Heart right ventricle (tissue), 16 donors: ENCODE measurements at regions not wholly inside any gene's neighbourhood (a gene's known extent, or its start where the extent isn't known, plus 50 kb on each side); places are given as distances from the start of the nearest gene placed in this dataset.

Experiments
- ATAC-seq, 8 donors: fragments of 200-7000 bp; cut with Tn5 transposase; one replicate each; pipeline ENCODE4 v1.9.1; 2020; ENCODE audit warnings: mild to moderate bottlenecking in 8 of 8, moderate library complexity in 8 of 8, moderate number of reproducible peaks in 1 of 8
- DNase-seq, 2 donors: peaks; one replicate each; pipeline ENCODE4 v3.0.0-alpha.2; 2020
- H3K27ac ChIP-seq, 10 donors: fragments of 200-600 bp; sonication (generic) in 2 of 10; one replicate each; pipeline versions ENCODE4 v1.5.0 to v1.8.0; 2020 to 2022; ENCODE audit warnings: mild to moderate bottlenecking in 3 of 10
- H3K27me3 ChIP-seq, 7 donors: fragments of 200-600 bp; one replicate each; pipeline ENCODE4 v1.8.0; 2021 to 2022; ENCODE audit warnings: mild to moderate bottlenecking in 2 of 7
- H3K36me3 ChIP-seq, 9 donors: fragments of 200-600 bp; sonication (generic) in 1 of 9; one replicate each; pipeline versions ENCODE4 v1.5.0 to v1.8.0; 2020 to 2022; ENCODE audit warnings: mild to moderate bottlenecking in 2 of 9
- H3K4me1 ChIP-seq, 9 donors: fragments of 200-600 bp; sonication (generic) in 1 of 9; one replicate each; pipeline versions ENCODE4 v1.5.0 to v1.8.0; 2020 to 2022; ENCODE audit warnings: mild to moderate bottlenecking in 4 of 9
- H3K4me3 ChIP-seq, 10 donors: fragments of 200-600 bp; sonication (generic) in 2 of 10; one replicate each; pipeline versions ENCODE4 v1.5.0 to v1.8.0; 2020 to 2022; ENCODE audit warnings: mild to moderate bottlenecking in 7 of 10, moderate library complexity in 2 of 10
- H3K9me3 ChIP-seq, 11 donors: fragments of 200-600 bp in 10 of 11; sonication (generic) in 2 of 11; one replicate each; pipeline versions ENCODE4 v1.5.0 to v1.8.0; 2013 to 2022; ENCODE audit warnings: mild to moderate bottlenecking in 2 of 11, control low read depth in 1 of 11, moderate library complexity in 1 of 11
- whole genome bisulfite sequencing, 2 donors: extraction: QIAGEN DNeasy Blood & Tissue Kit; methylation state at CpG; one replicate each; pipeline ENCODE4 v1.1.7; 2013; ENCODE audit warnings: inconsistent platforms in 1 of 2; 5-methylcytosine and 5-hydroxymethylcytosine counted together
- intact Hi-C, 10 donors: fragments of 100-400 bp; cut with DNase I; formaldehyde crosslinking; loops; one replicate each; pipeline versions ENCODE4 v1.11.1 to v1.14.2; 2022
- TF ChIP-seq, protein P1 (sequence below), 9 donors: fragments of 200-600 bp; sonication (generic) in 2 of 9; IDR thresholded peaks; one replicate each; pipeline versions ENCODE4 v1.5.0 to v1.8.0; 2021 to 2022; ENCODE audit warnings: antibody characterized with exemption in 9 of 9, mild to moderate bottlenecking in 5 of 9, moderate library complexity in 1 of 9
- donor health status: Arrhythmogenic right ventricular cardiomyopathy.
- donor health status: ischemic (EF 13 %, LVEDD 7.1; RV severe dilation, severe dysfunction).
- donor health status: healthy with polysubstance abuse.
- donor health status: DM: no; HTN: yes; CAD: no.
- donor health status: DM: no; HTN: no; CAD: no.
- donor health status: ischemic (EF 25% LVEDD 6.9; RV normal size, moderate dysfunction).
- donor health status: ischemic (EF 25% LVEDD 5.7; RV mildly dilated, moderate dysfunction).
- donor health status: healthy.
- donor health status: DM: yes; HTN: yes; CAD: no.
- donor health status: Ischemic cardiomyopathy.
- donor health status: ischemic (EF 35%, LVEDD 5.7; RV mildly dilated, moderate dysfunction).
- donor health status: nonischemic (EF 11% LVEDD 7.7; RV severe dilation, severe dysfunction).
- donor health status: DM: yes; HTN: yes; CAD: no.
- donor health status: PGD.
- donor health status: ischemic (EF 29% LVEDD 5.4; RV normal size, mild dysfunction).
- donor health status: nonischemic (EF 23%, LVEDD 6.1; RV moderate dilation, normal function).

GRCh38 chr5:135729321-135729786 lies 105.1 kb upstream of the SLC25A48 start:
- 93 to 100% methylated on average over 1 of the region's 1 CpG for WGBS, 2 donors
- DNase-seq (no peak), ATAC-seq (no peak)
- H3K27ac ChIP-seq, result no peak overlapping the region
- no peaks in the 10 kb centered on the region for H3K36me3 ChIP-seq
- no peak overlapping the region for H3K4me3 ChIP-seq
- H3K9me3 ChIP-seq, result no peaks in the 10 kb centered on the region
- intact Hi-C loops, result loop anchor here in 1 of 10 donors (10.0 kb wide), 1 partner anchor 165 kb away; no protein-coding TSS in a partner anchor
- H3K27me3 ChIP-seq, result no peaks in the 10 kb centered on the region
- TF ChIP-seq, protein P1, sequence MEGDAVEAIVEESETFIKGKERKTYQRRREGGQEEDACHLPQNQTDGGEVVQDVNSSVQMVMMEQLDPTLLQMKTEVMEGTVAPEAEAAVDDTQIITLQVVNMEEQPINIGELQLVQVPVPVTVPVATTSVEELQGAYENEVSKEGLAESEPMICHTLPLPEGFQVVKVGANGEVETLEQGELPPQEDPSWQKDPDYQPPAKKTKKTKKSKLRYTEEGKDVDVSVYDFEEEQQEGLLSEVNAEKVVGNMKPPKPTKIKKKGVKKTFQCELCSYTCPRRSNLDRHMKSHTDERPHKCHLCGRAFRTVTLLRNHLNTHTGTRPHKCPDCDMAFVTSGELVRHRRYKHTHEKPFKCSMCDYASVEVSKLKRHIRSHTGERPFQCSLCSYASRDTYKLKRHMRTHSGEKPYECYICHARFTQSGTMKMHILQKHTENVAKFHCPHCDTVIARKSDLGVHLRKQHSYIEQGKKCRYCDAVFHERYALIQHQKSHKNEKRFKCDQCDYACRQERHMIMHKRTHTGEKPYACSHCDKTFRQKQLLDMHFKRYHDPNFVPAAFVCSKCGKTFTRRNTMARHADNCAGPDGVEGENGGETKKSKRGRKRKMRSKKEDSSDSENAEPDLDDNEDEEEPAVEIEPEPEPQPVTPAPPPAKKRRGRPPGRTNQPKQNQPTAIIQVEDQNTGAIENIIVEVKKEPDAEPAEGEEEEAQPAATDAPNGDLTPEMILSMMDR (IDR thresholded peaks at IDR 0.05), result peak in 4 of 9 donors; percentile 8 to 28 (median 17)
- peaks cover 0 to 6% (median 0%) of the 10 kb centered on the region in 9 donors for H3K4me1 ChIP-seq

- H3K27me3 ChIP-seq, result no peaks in the 10 kb centered on the region
- H3K9me3 ChIP-seq, result no peaks in the 10 kb centered on the region
- intact Hi-C loops, result loop anchor here in 1 of 10 donors (10.0 kb wide), 1 partner anchor 160 kb away; no protein-coding TSS in a partner anchor
- 50 to 62% methylated on average over 2 of the region's 2 CpGs for WGBS, 2 donors
- H3K36me3 ChIP-seq, result no peaks in the 10 kb centered on the region
- peak in 1 of 8 donors; percentile 42 for ATAC-seq
- H3K4me1 ChIP-seq, result peaks cover 0 to 6% (median 0%) of the 10 kb centered on the region in 9 donors
- DNase-seq, result no peak
- TF ChIP-seq, protein P1 (IDR thresholded peaks at IDR 0.05), result no peak
- H3K4me3 ChIP-seq, result no peak overlapping the region
- H3K27ac ChIP-seq, result no peak overlapping the region
These were observed 109.8 kb upstream of the SLC25A48 start for GRCh38 chr5:135724617-135725016.

DNA sequence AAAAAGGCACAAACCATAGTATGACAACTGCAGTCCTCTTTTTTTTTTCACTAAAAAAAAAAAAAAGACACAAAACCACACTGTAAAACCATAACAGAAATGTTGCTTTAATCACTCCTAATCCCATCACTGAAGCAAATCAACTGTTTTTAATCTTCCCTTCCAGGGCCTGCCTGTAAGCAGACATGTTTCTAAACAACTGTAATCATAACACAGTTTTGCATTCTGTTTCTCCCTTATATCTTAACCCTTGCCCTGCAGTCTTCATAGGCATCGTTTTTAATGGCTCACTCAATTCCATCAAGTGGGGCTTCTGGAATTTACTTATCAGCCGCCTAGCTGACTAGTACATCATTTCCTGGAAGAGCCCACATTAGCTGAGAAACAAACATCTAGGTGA lies 111.0 kb upstream of the SLC25A48 start:
- intact Hi-C loops, result loop anchor here in 1 of 10 donors (10.0 kb wide), 1 partner anchor 159 kb away; no protein-coding TSS in a partner anchor

DNA sequence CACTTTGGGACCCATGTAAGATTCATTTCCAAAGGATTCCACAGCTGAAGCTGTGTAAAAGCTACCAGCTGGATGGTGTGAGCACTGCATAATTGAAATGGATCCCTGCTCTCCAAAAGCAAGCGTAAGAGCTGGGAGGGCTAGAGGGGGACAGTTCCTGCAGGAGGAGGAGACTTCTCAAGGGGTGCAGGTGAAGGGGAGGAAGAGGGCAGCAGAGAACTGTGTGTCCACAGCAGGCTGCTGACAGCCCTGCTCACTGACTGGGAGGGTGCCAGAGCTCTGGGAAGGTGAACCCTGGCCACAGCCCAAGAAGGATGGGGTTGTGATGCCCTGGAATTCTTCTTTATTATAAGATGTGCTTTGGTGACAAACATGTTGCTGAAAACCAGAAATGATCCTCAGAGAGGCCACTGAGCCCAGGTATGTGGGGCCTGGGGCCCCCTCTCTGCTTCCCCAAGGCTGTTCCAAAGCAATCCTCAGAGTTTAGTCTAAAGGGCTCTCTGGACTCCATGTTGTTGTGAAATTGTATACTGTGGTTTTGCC lies 112.8 kb upstream of the SLC25A48 start:
- no peaks in the 10 kb centered on the region for H3K27me3 ChIP-seq
- peaks cover 0 to 6% (median 0%) of the 10 kb centered on the region in 9 donors for H3K4me1 ChIP-seq
- intact Hi-C loops, result loop anchor here in 1 of 10 donors (10.0 kb wide), 1 partner anchor 157 kb away; no protein-coding TSS in a partner anchor
- H3K4me3 ChIP-seq, result no peak overlapping the region
- H3K9me3 ChIP-seq, result no peaks in the 10 kb centered on the region
- ATAC-seq, result peak in 2 of 8 donors; percentile 40 to 56
- 88 to 100% methylated on average over 1 of the region's 1 CpG for WGBS, 2 donors
- no peaks in the 10 kb centered on the region for H3K36me3 ChIP-seq
- TF ChIP-seq, protein P1 (IDR thresholded peaks at IDR 0.05), result no peak
- no peak overlapping the region for H3K27ac ChIP-seq
- no peak for DNase-seq

More for the DNA sequence above, 111.0 kb upstream of the SLC25A48 start:
- Histone ChIP-seq H3K27ac (no peak overlapping the region), H3K27me3 (no peaks in the 10 kb centered on the region), H3K9me3 (no peaks in the 10 kb centered on the region), H3K4me3 (no peak overlapping the region), H3K36me3 (no peaks in the 10 kb centered on the region), H3K4me1 (peaks cover 0 to 6% (median 0%) of the 10 kb centered on the region in 9 donors)
- no peak for DNase-seq
- WGBS, 2 donors, result 55 to 60% methylated on average over 2 of the region's 2 CpGs
- no peak for ATAC-seq
- TF ChIP-seq, protein P1 (IDR thresholded peaks at IDR 0.05), result no peak
